Trophoblast cell (in vitro differentiated cells and primary cell): ENCODE measurements at regions not wholly inside any gene's neighbourhood (a gene's known extent, or its start where the extent isn't known, plus 50 kb on each side); places are given as distances from the start of the nearest gene placed in this dataset.

Experiments used
- DNase-seq, 2 donors: peaks; one replicate each; pipeline ENCODE4 v3.0.0-alpha.2; 2016
- H2AFZ ChIP-seq: 2 replicates; pipeline ENCODE4 v1.6.1; 2013; ENCODE audit warnings: low read length, moderate library complexity, mild to moderate bottlenecking; ENCODE audit not compliant: insufficient read depth, poor library complexity
- H2AK5ac ChIP-seq: 2 replicates; pipeline ENCODE4 v1.6.1; 2013; ENCODE audit warnings: mild to moderate bottlenecking, low read length
- H2BK120ac ChIP-seq: 2 replicates; pipeline ENCODE4 v1.6.1; 2013; ENCODE audit warnings: low read length, mild to moderate bottlenecking, moderate library complexity; ENCODE audit not compliant: insufficient read depth, poor library complexity
- H2BK12ac ChIP-seq: 2 replicates; pipeline ENCODE4 v1.6.1; 2013; ENCODE audit warnings: mild to moderate bottlenecking, low read length, moderate library complexity
- H2BK5ac ChIP-seq: 2 replicates; pipeline ENCODE4 v1.6.1; 2013; ENCODE audit warnings: low read length, low read depth, moderate library complexity, mild to moderate bottlenecking; ENCODE audit not compliant: poor library complexity
- H3K14ac ChIP-seq: 2 replicates; pipeline ENCODE4 v1.6.1; 2013; ENCODE audit warnings: mild to moderate bottlenecking, low read length
- H3K18ac ChIP-seq: 2 replicates; pipeline ENCODE4 v1.6.1; 2013; ENCODE audit warnings: mild to moderate bottlenecking, low read length
- H3K23ac ChIP-seq: 2 replicates; pipeline ENCODE4 v1.6.1; 2013; ENCODE audit warnings: low read length
- H3K27ac ChIP-seq: 2 replicates; pipeline ENCODE4 v1.5.1; 2013; ENCODE audit warnings: low read depth, mild to moderate bottlenecking, inconsistent platforms, low read length, moderate library complexity
- H3K27me3 ChIP-seq: 2 replicates; pipeline ENCODE4 v1.6.1; 2013; ENCODE audit warnings: inconsistent platforms, mild to moderate bottlenecking, low read length, moderate library complexity; ENCODE audit not compliant: insufficient read depth
- H3K36me3 ChIP-seq, 2 experiments: 1 replicate in 1 of 2; 2 replicates in 1 of 2; pipeline ENCODE4 v1.6.1; 2013; ENCODE audit warnings: low read length in 2 of 2, mild to moderate bottlenecking in 2 of 2, moderate library complexity in 1 of 2; ENCODE audit not compliant: insufficient read depth in 2 of 2, control insufficient read depth in 1 of 2
- H3K4ac ChIP-seq: 2 replicates; pipeline ENCODE4 v1.6.1; 2013; ENCODE audit warnings: low read depth, mild to moderate bottlenecking, low read length, moderate library complexity
- H3K4me1 ChIP-seq, 2 experiments: 1 replicate in 1 of 2; 2 replicates in 1 of 2; pipeline ENCODE4 v1.6.1; 2013; ENCODE audit warnings: low read length in 2 of 2, mild to moderate bottlenecking in 2 of 2, moderate library complexity in 1 of 2; ENCODE audit not compliant: insufficient read depth in 2 of 2, control insufficient read depth in 1 of 2
- H3K4me2 ChIP-seq: 2 replicates; pipeline ENCODE4 v1.6.1; 2013; ENCODE audit warnings: inconsistent platforms, mild to moderate bottlenecking, low read length, moderate library complexity
- H3K4me3 ChIP-seq: 2 replicates; pipeline ENCODE4 v1.5.1; 2013; ENCODE audit warnings: mild to moderate bottlenecking, low read depth, low read length, inconsistent platforms
- H3K79me1 ChIP-seq: one replicate; pipeline ENCODE4 v1.6.1; 2013; ENCODE audit warnings: low read length
- H3K79me2 ChIP-seq: 2 replicates; pipeline ENCODE4 v1.6.1; 2013; ENCODE audit warnings: low read length, mild to moderate bottlenecking; ENCODE audit not compliant: control insufficient read depth, insufficient read depth, poor library complexity
- H3K9ac ChIP-seq: 2 replicates; pipeline ENCODE4 v1.6.1; 2013; ENCODE audit warnings: mild to moderate bottlenecking, low read length
- H3K9me3 ChIP-seq: 2 replicates; pipeline ENCODE4 v1.6.1; 2013; ENCODE audit warnings: low read depth, mild to moderate bottlenecking, control low read depth, inconsistent platforms, low read length; ENCODE audit not compliant: insufficient read depth
- H4K12ac ChIP-seq: 2 replicates; pipeline ENCODE4 v1.6.1; 2013; ENCODE audit warnings: low read depth, mild to moderate bottlenecking, low read length, moderate library complexity
- H4K8ac ChIP-seq: 2 replicates; pipeline ENCODE4 v1.6.1; 2013; ENCODE audit warnings: low read depth, mild to moderate bottlenecking, low read length, moderate library complexity
- H4K91ac ChIP-seq: one replicate; pipeline ENCODE4 v1.6.1; 2013; ENCODE audit warnings: low read depth, mild to moderate bottlenecking, low read length, moderate library complexity
- WGBS: extraction: QIAGEN DNeasy Blood & Tissue Kit; methylation state at CpG from one replicate; pipeline ENCODE4 v1.1.7; 2013; ENCODE audit warnings: missing lambda C conversion rate; ENCODE audit not compliant: insufficient read length, insufficient coverage; ENCODE audit errors: extremely low coverage; 5-methylcytosine and 5-hydroxymethylcytosine counted together

DNA sequence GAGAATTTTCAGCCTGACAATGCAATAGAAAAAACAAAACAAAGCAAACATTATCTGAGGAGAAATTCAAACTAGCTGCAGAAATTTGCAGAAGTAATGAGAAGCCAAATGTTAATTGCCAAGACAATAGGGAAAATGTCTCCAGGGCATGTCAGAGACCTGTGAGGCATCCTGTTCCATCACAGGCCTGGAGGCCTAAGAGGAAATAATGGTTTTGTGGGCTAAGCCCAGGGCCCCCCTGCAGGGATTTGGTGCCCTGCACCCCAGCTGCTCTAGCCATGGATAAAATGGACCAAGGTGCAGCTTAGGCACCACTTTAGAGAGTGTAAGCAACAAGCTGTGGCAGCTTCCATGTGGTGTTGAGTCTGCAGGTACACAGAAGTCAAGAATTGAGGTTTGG lies 401.2 kb upstream of the NECTIN3 start:
- no peak overlapping the region for H3K4me2 ChIP-seq
- H2AFZ ChIP-seq = no peak overlapping the region
- peaks cover 9% of the 10 kb centered on the region for H3K9me3 ChIP-seq
- no peak overlapping the region for H3K14ac ChIP-seq
- peak overlapping the region; percentile 4 for H3K9ac ChIP-seq
- no peak overlapping the region for H2AK5ac ChIP-seq
- H3K27me3 ChIP-seq = no peaks in the 10 kb centered on the region
- H2BK12ac ChIP-seq = no peak overlapping the region
- H2BK5ac ChIP-seq = no peak overlapping the region
- no peak overlapping the region for H3K4me3 ChIP-seq
- H4K12ac ChIP-seq = no peak overlapping the region
- H4K91ac ChIP-seq = no peak overlapping the region
- H3K36me3 ChIP-seq = peaks cover 0 to 4% of the 10 kb centered on the region in 2 experiments
- H3K23ac ChIP-seq = no peak overlapping the region
- H3K4me1 ChIP-seq = no peaks in the 10 kb centered on the region
- DNase-seq = no peak
- H2BK120ac ChIP-seq = no peak overlapping the region
- H3K4ac ChIP-seq = no peak overlapping the region
- H3K18ac ChIP-seq = no peak overlapping the region
- no peaks in the 10 kb centered on the region for H3K79me1 ChIP-seq
- H3K79me2 ChIP-seq = no peaks in the 10 kb centered on the region
- no peak overlapping the region for H4K8ac ChIP-seq
- H3K27ac ChIP-seq = no peak overlapping the region

GRCh38 chr3:110677506-110677905 lies 394.1 kb upstream of the NECTIN3 start:
- Histone ChIP-seq H2BK5ac (no peak overlapping the region), H3K27ac (no peak overlapping the region), H2AK5ac (no peak overlapping the region), H4K12ac (no peak overlapping the region), H3K79me2 (no peaks in the 10 kb centered on the region), H3K4ac (no peak overlapping the region), H2BK12ac (no peak overlapping the region), H3K27me3 (no peaks in the 10 kb centered on the region), H4K91ac (no peak overlapping the region), H4K8ac (no peak overlapping the region), H3K18ac (no peak overlapping the region), H3K14ac (no peak overlapping the region), H2AFZ (no peak overlapping the region), H3K23ac (no peak overlapping the region), H3K4me3 (no peak overlapping the region), H3K4me1 (no peaks in the 10 kb centered on the region), H3K4me2 (no peak overlapping the region), H3K36me3 (no peaks in the 10 kb centered on the region), H3K9ac (no peak overlapping the region), H2BK120ac (no peak overlapping the region), H3K79me1 (no peaks in the 10 kb centered on the region), H3K9me3 (no peaks in the 10 kb centered on the region)
- WGBS = no CpG with 5 or more reads among the region's 3 CpGs
- no peak for DNase-seq

DNA sequence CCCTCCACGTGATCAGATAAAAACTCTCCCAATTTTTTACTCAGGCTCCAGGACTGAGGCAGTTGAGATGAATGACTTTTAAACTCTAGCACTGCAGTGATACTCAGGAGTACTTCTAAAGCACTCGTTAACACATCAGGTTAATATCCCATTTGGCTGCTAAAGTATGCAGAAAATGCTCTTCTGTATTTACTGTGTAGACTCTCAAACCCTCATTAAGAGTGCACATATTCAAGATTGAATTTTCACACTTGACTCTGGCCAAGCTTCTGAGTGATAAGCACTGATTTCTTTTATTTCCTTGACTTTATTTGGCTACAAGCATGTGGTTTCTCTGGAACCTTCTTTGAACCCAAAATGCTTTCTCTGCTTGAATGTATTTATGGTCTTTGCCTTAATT lies 392.3 kb upstream of the NECTIN3 start:
- Histone ChIP-seq H3K36me3 (no peaks in the 10 kb centered on the region), H3K23ac (no peak overlapping the region), H3K9me3 (no peaks in the 10 kb centered on the region), H2AFZ (no peak overlapping the region), H3K4me3 (no peak overlapping the region), H3K4me1 (no peaks in the 10 kb centered on the region), H2BK12ac (no peak overlapping the region), H3K4ac (no peak overlapping the region), H3K4me2 (no peak overlapping the region), H4K8ac (no peak overlapping the region), H4K91ac (no peak overlapping the region), H2BK5ac (no peak overlapping the region), H2AK5ac (no peak overlapping the region), H2BK120ac (no peak overlapping the region), H4K12ac (no peak overlapping the region), H3K27me3 (no peaks in the 10 kb centered on the region), H3K14ac (no peak overlapping the region), H3K79me1 (no peaks in the 10 kb centered on the region), H3K79me2 (no peaks in the 10 kb centered on the region), H3K18ac (no peak overlapping the region), H3K27ac (no peak overlapping the region), H3K9ac (no peak overlapping the region)
- DNase-seq = no peak
- no CpG with 5 or more reads among the region's 2 CpGs for WGBS

DNA sequence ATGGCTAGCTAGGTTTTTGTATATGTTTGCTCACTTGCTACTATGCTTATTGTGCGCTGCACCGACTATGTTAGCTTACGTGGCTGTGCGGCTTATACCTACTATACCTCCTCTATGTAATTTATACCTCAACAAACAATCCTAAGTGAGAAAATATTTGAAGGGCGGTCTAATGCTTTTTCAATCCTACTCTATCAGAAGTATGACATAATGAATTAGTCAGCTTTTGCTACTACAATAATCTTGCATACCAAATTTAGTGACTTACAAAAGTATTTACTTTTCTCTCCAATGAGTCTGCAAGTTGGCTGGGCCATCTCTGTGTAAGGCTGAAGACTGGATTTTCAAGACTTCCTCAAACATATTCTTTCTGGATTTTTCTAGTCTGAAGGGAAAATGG lies 391.2 kb upstream of the NECTIN3 start:
- Histone ChIP-seq H3K79me1 (no peaks in the 10 kb centered on the region), H3K27ac (no peak overlapping the region)

More for the DNA sequence above, 391.2 kb upstream of the NECTIN3 start:
- no CpG with 5 or more reads among the region's 5 CpGs for WGBS
- H4K8ac ChIP-seq = no peak overlapping the region
- no peak for DNase-seq
- H3K4me1 ChIP-seq = no peaks in the 10 kb centered on the region
- no peak overlapping the region for H3K4me2 ChIP-seq
- H3K23ac ChIP-seq = no peak overlapping the region
- no peak overlapping the region for H2BK5ac ChIP-seq
- no peak overlapping the region for H3K14ac ChIP-seq
- no peak overlapping the region for H2BK120ac ChIP-seq
- H3K4me3 ChIP-seq = no peak overlapping the region
- no peaks in the 10 kb centered on the region for H3K9me3 ChIP-seq
- no peaks in the 10 kb centered on the region for H3K36me3 ChIP-seq
- H2AK5ac ChIP-seq = no peak overlapping the region
- H3K9ac ChIP-seq = no peak overlapping the region
- H3K79me2 ChIP-seq = no peaks in the 10 kb centered on the region
- no peak overlapping the region for H4K12ac ChIP-seq
- no peak overlapping the region for H3K18ac ChIP-seq
- H2AFZ ChIP-seq = no peak overlapping the region
- H2BK12ac ChIP-seq = no peak overlapping the region
- H3K27me3 ChIP-seq = no peaks in the 10 kb centered on the region
- no peak overlapping the region for H3K4ac ChIP-seq
- no peak overlapping the region for H4K91ac ChIP-seq
